ENCODE measurements at regions not wholly inside any gene's neighbourhood (a gene's known extent, or its start where the extent isn't known, plus 50 kb on each side); places are given as distances from the start of the nearest gene placed in this dataset.

DNA sequence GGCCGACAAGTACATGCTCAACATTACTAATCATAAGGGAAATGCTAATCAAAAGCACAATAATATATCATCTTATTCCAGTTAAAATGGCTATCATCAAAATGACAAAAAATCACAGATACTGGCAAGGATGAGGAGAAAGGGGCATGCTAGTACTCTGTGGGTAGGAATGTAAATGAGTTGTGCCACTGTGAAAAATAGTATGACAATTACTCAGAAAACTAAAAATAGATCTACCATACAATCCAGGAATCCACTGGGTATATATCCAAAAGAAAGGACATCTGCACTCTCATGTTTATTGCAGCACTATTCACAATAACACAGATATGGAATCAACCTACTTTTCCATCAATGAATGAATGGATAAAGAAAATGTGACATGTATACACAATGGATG lies 1256.5 kb downstream of the SI start:
- TF ChIP-seq CHD2 (IDR thresholded peaks at IDR 0.05; ENCODE audit: low read length, partially characterized antibody) (no peak), EP300 (IDR thresholded peaks at IDR 0.05; ENCODE audit: borderline replicate concordance in 1 of 2, low read depth in 1 of 2, low read length in 1 of 2) (no peak), TCF12 (IDR thresholded peaks at IDR 0.05) (no peak), POLR2AphosphoS5 (IDR thresholded peaks at IDR 0.05; ENCODE audit: low read depth, low read length) (no peak), TAF1 (IDR thresholded peaks at IDR 0.05; ENCODE audit: borderline replicate concordance, low read depth, low read length) (no peak)
- TF ChIP-seq, protein P1, sequence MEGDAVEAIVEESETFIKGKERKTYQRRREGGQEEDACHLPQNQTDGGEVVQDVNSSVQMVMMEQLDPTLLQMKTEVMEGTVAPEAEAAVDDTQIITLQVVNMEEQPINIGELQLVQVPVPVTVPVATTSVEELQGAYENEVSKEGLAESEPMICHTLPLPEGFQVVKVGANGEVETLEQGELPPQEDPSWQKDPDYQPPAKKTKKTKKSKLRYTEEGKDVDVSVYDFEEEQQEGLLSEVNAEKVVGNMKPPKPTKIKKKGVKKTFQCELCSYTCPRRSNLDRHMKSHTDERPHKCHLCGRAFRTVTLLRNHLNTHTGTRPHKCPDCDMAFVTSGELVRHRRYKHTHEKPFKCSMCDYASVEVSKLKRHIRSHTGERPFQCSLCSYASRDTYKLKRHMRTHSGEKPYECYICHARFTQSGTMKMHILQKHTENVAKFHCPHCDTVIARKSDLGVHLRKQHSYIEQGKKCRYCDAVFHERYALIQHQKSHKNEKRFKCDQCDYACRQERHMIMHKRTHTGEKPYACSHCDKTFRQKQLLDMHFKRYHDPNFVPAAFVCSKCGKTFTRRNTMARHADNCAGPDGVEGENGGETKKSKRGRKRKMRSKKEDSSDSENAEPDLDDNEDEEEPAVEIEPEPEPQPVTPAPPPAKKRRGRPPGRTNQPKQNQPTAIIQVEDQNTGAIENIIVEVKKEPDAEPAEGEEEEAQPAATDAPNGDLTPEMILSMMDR (IDR thresholded peaks at IDR 0.05) = no peak
- TF ChIP-seq, protein P2, sequence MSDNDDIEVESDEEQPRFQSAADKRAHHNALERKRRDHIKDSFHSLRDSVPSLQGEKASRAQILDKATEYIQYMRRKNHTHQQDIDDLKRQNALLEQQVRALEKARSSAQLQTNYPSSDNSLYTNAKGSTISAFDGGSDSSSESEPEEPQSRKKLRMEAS (IDR thresholded peaks at IDR 0.05; ENCODE audit: low read depth) = no peak
- TF ChIP-seq, protein P3, sequence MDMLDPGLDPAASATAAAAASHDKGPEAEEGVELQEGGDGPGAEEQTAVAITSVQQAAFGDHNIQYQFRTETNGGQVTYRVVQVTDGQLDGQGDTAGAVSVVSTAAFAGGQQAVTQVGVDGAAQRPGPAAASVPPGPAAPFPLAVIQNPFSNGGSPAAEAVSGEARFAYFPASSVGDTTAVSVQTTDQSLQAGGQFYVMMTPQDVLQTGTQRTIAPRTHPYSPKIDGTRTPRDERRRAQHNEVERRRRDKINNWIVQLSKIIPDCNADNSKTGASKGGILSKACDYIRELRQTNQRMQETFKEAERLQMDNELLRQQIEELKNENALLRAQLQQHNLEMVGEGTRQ (IDR thresholded peaks at IDR 0.05; ENCODE audit: borderline replicate concordance, low read depth, low read length) = no peak

Measured in SK-N-SH (cell line).